Calu3 (cell line): ENCODE measurements at regions not wholly inside any gene's neighbourhood (a gene's known extent, or its start where the extent isn't known, plus 50 kb on each side); places are given as distances from the start of the nearest gene placed in this dataset.

Source experiments
- BruUV-seq: library from RNA; stranded (reverse); fragments of 400-500 nt; replicated peaks from 2 replicates; lab custom pipeline; 2021; lab: Mats Ljungman, UMichigan
- CTCF ChIA-PET: fragments of 300-600 bp; sonication (Branson Sonifier 250); formaldehyde crosslinking; loops from one replicate; lab custom pipeline; 2022; ENCODE audit warnings: antibody characterized with exemption; lab: Charles Lee
- DNase-seq: peaks from one replicate; pipeline ENCODE4 v3.0.0; 2022
- H3K27ac Mint-ChIP-seq: one replicate; pipeline ENCODE4 v1.8.0; 2022; ENCODE audit warnings: mixed read lengths; ENCODE audit not compliant: unreplicated experiment
- H3K27me3 Mint-ChIP-seq: one replicate; pipeline ENCODE4 v1.8.0; 2022; ENCODE audit warnings: mixed read lengths; ENCODE audit not compliant: unreplicated experiment
- H3K36me3 Mint-ChIP-seq: one replicate; pipeline ENCODE4 v1.8.0; 2022; ENCODE audit warnings: mild to moderate bottlenecking, moderate library complexity, mixed read lengths; ENCODE audit not compliant: insufficient read depth, unreplicated experiment
- H3K4me1 Mint-ChIP-seq: one replicate; pipeline ENCODE4 v1.8.0; 2022; ENCODE audit warnings: mild to moderate bottlenecking, low read depth, mixed read lengths; ENCODE audit not compliant: unreplicated experiment
- H3K4me3 Mint-ChIP-seq: one replicate; pipeline ENCODE4 v1.8.0; 2022; ENCODE audit warnings: mild to moderate bottlenecking, low read depth, moderate library complexity, mixed read lengths; ENCODE audit not compliant: unreplicated experiment
- H3K9me3 Mint-ChIP-seq: one replicate; pipeline ENCODE4 v1.8.0; 2022; ENCODE audit warnings: low read depth, mixed read lengths; ENCODE audit not compliant: unreplicated experiment
- CTCF ChIP-seq: fragments of 200-600 bp; IDR thresholded peaks from one replicate; pipeline ENCODE4 v1.8.0; 2022; ENCODE audit warnings: antibody characterized with exemption; ENCODE audit not compliant: unreplicated experiment
- intact Hi-C: fragments of 100-400 bp; cut with micrococcal nuclease; formaldehyde crosslinking; loops from one replicate; pipeline ENCODE4 v1.10.0; 2022; ENCODE audit not compliant: unreplicated experiment

- no peak for TF ChIP-seq CTCF
- CTCF ChIA-PET: no interaction called here
- Mint-ChIP-seq H3K9me3 (no peaks in the 10 kb centered on the region), H3K27ac (no peak overlapping the region), H3K4me3 (no peak overlapping the region), H3K36me3 (no peaks in the 10 kb centered on the region), H3K4me1 (no peaks in the 10 kb centered on the region), H3K27me3 (peaks cover 26% of the 10 kb centered on the region)
- DNase-seq: no peak
- intact Hi-C loops: no loop called here
- no TSS peak for BruUV-seq
Observed at GRCh38 chr13:99827011-99827772, 144.4 kb downstream of the ZIC5 start.

- Mint-ChIP-seq H3K36me3 (no peaks in the 10 kb centered on the region), H3K4me3 (no peak overlapping the region), H3K4me1 (no peaks in the 10 kb centered on the region), H3K27ac (no peak overlapping the region), H3K27me3 (peaks cover 12% of the 10 kb centered on the region), H3K9me3 (no peaks in the 10 kb centered on the region)
- no peak for TF ChIP-seq CTCF
- CTCF ChIA-PET: no interaction called here
- DNase-seq: no peak
- intact Hi-C loops: no loop called here
- BruUV-seq: no TSS peak
Observed at GRCh38 chr13:99823961-99824360, 147.6 kb downstream of the ZIC5 start.

DNA sequence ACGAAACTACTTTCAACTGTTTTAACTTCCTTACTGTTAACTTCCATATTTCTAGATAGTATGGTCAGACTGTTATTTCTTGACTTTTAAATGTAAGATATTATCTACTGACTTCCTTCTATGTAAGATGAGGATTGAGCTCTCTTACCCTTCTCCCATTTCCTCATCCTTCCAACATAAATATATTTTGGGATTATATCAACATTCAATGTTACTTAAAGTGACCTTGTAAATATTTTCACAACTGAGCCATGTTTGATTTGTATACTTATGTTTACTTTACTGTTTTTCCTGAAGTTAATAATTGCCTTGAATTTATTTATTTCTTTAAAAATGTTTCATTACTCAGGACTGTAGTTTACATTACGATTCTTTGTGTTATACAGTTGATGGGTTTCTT is 148.7 kb downstream of the ZIC5 start:
- H3K9me3 Mint-ChIP-seq: no peaks in the 10 kb centered on the region

GRCh38 chr13:99821741-99822140 is 149.8 kb downstream of the ZIC5 start:
- CTCF ChIA-PET: no interaction called here
- Mint-ChIP-seq H3K4me1 (no peaks in the 10 kb centered on the region), H3K27ac (no peak overlapping the region), H3K4me3 (no peak overlapping the region), H3K27me3 (peaks cover 12% of the 10 kb centered on the region), H3K9me3 (no peaks in the 10 kb centered on the region), H3K36me3 (no peaks in the 10 kb centered on the region)
- TF ChIP-seq CTCF: no peak
- intact Hi-C loops: no loop called here
- no TSS peak for BruUV-seq
- DNase-seq: no peak

More for the DNA sequence above, 148.7 kb downstream of the ZIC5 start:
- no peak overlapping the region for H3K4me3 Mint-ChIP-seq
- DNase-seq: no peak
- no peak for TF ChIP-seq CTCF
- intact Hi-C loops: no loop called here
- BruUV-seq: no TSS peak
- peaks cover 12% of the 10 kb centered on the region for H3K27me3 Mint-ChIP-seq
- no peak overlapping the region for H3K27ac Mint-ChIP-seq
- H3K36me3 Mint-ChIP-seq: no peaks in the 10 kb centered on the region
- CTCF ChIA-PET: no interaction called here
- no peaks in the 10 kb centered on the region for H3K4me1 Mint-ChIP-seq
